ENCODE measurements at regions not wholly inside any gene's neighbourhood (a gene's known extent, or its start where the extent isn't known, plus 50 kb on each side); places are given as distances from the start of the nearest gene placed in this dataset.

DNA sequence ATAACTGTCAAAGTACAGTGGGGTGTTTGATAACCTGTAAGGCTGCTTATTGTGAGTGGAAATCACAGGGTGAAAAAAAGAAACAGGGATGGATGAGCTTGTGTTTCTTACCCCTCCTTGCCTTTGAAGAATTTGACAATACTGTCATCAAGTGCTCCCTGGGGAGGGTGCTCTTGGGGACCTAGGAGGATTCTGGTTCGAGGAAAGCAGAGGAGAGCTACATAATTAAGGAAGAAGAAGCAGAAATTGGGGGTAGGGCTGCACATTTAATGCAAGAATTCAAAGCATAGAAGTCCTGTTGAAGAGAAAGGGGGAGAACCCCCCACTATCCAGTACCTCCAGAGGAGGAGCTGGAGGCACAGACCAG, 208.1 kb upstream of the PHYHIPL start:
- DNase-seq (ENCODE audit: low read depth in 2 of 3, low spot score in 2 of 3), result no peak

DNA sequence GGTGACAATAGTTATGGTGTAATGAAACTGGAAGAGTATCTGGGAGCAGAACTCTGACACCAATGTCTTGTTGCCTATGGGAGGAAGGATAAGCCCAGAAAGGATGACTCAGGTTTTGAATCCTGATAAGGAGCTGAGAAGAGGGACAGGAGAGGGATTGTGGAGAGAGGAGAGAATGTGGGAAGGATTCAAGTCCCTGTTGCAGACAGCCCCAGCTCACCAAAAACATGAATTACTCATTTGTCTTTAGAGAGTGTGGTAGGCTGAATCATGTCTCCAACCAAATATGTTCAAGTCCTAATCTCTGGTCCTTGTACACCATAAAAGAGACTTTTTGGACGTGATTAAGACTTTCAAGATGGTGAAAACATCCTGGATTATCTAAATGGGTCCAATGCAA, 206.9 kb upstream of the PHYHIPL start:
- DNase-seq (ENCODE audit: low read depth in 2 of 3, low spot score in 2 of 3), result no peak

- no peak for DNase-seq (ENCODE audit: low read depth in 2 of 3, low spot score in 2 of 3)
Observed at GRCh38 chr10:58970160-58970915, 206.1 kb upstream of the PHYHIPL start.

DNA sequence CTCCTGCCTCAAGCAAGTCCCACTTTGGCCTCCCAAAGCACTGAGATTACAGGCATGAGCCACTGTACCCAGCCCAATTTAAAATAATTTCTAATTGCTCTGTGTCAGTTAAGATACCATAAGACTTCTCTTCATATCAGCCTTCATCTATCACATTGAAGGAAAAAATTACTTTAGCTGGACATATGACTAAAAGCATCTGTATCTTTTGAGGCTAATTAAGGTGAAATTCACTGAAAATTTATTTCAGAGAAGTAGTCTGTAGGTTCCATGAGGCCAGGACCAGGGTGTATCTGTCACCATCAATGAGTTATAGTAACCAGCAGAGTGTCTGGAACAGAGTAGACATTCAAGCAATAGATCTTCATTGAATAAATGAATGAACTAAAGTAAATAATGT, 205.2 kb upstream of the PHYHIPL start:
- DNase-seq (ENCODE audit: low read depth in 2 of 3, low spot score in 2 of 3), result no peak

- DNase-seq (ENCODE audit: low read depth in 2 of 3, low spot score in 2 of 3), result no peak
Observed at GRCh38 chr10:58971796-58972491, 204.5 kb upstream of the PHYHIPL start.

DNA sequence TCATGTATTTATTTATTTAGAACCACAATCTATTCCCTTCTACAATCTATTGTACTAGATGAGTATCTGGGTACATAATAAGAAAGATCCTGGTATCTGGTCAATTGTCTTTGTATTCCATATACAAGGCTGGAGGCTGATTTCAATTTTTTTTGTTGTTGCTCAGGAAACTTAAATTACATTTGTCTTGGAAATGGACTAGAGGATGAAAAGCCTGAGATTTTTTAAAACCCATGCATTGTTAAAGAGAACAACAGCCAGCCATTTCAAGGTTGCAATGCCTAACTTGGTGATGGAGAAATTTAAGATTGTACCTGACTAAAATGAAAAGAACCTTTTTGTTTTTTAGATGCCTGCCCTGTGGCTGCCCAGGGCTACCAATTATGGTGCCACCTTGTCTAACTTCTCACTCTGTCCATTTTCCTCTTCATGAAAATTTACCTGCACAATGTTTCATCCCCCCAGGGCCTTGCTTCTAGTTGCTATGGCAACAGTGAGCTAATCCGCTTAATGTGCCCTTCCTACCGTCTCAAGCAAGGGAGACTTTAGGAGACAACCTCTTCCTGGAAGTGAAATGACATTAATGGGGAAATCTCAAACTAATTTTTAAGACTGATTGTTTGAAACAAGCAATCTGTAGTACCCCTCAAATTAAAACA, 203.7 kb upstream of the PHYHIPL start:
- DNase-seq (ENCODE audit: low read depth in 2 of 3, low spot score in 2 of 3), result no peak

GRCh38 chr10:58973235-58973595, 203.2 kb upstream of the PHYHIPL start:
- DNase-seq (ENCODE audit: low read depth in 2 of 3, low spot score in 2 of 3), result no peak

- DNase-seq (ENCODE audit: low read depth in 2 of 3, low spot score in 2 of 3), result no peak
Observed at GRCh38 chr10:58976254-58976653, 200.2 kb upstream of the PHYHIPL start.

GRCh38 chr10:58979711-58980110, 196.7 kb upstream of the PHYHIPL start:
- DNase-seq (ENCODE audit: low read depth in 2 of 3, low spot score in 2 of 3), result no peak

DNA sequence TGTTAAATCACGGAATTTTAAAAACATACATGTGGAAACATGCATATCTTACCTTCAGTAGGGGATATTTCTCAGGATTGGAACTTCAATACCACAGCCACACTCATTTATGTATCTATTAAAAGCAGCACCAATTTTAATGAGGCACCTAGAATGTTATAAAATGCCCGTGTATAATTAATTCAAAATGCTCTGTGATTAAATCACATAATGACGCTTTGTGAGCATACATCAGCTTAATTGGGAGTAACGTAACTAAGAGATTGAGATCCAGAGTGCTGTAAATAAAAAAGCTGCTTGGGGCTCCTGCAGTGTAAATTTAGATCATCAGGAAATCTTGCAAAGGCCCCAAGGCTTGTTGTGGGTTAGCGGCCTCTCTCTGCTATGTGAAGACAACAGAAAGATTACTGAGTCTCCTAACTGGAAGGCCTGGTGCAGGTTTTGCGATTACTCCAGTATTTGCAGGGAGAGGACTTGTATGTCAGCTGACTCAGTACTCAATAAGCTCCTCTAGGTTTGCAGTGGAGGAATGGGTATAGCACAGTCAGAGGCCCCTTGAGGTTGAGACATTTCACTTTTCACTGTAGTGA, 195.5 kb upstream of the PHYHIPL start:
- no peak for DNase-seq (ENCODE audit: low read depth in 2 of 3, low spot score in 2 of 3)

DNA sequence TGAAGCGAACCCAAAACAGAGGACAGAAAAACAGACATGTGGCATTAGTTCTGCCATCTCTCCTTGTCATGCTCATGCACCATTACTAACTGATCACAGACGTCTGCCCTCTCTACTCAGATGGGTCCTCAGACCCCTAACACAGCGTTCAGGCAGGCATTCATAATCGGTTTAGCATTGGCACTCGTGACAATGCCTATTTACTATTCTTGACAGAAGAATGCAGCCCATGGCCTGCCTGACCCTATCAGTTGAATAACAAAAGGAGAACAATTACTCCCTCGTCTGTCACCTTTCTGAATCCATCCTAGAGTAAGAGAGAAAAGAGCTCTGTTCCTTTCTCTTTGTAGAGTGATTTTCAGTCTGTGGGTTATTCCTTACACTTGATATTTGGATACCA, 194.6 kb upstream of the PHYHIPL start:
- DNase-seq (ENCODE audit: low read depth in 2 of 3, low spot score in 2 of 3), result no peak

DNA sequence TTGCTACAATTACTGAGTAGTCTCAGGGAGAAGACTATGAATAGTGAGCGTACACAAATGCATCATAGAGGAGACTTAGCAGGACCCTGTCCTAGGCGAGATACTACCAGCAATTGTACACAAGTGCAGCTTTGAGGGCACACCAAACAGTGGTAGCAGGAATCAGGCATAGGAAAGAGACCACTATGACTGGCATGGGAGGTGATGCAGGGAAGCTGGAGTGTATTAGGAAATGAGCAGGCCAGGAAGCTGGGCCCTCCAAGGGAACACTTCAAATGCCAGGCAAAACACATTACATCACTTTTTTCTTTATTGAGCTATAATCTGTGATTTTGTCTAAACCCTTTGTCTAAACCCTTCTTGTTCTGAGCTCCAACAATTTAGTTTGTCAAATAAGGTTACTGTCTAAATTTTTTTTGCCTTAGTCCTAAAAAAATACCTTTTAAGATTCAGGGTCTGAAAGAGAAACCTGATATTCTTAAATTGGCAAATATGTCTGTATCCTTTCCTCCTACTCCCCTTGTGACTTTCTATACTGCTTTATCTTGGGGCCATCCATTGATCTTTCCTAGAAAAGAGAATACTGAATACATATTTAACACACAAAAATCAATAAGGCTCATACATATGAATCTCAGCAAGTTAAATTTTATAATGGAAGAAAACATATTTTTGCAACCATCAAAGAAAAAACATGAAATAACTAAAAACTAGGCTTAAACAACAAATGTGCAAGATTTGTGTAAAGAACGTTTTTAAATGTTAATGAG, 193.8 kb upstream of the PHYHIPL start:
- DNase-seq (ENCODE audit: low read depth in 2 of 3, low spot score in 2 of 3), result no peak

DNA sequence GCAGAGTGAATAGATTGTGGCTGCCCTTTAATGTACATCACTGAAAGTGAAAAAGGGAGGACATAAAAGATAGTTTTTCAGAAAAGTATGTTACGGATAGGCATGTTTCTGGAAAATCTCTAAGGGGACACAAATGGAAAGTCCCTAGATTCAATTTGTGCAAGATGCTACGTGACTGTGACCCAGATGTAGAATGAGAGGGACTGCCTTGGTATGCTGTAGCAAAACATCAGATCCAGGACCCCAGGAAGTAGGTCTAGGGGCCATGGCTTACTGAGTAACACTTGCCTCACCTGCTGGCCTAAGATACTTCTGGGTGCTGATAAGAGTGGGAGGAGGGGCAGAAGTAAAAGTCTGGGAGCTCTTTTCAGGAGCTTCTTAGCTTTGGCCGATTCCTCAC, 191.2 kb upstream of the PHYHIPL start:
- DNase-seq (ENCODE audit: low read depth in 2 of 3, low spot score in 2 of 3), result no peak

GRCh38 chr10:58989486-58990039, 186.9 kb upstream of the PHYHIPL start:
- DNase-seq (ENCODE audit: low read depth in 2 of 3, low spot score in 2 of 3), result no peak

DNA sequence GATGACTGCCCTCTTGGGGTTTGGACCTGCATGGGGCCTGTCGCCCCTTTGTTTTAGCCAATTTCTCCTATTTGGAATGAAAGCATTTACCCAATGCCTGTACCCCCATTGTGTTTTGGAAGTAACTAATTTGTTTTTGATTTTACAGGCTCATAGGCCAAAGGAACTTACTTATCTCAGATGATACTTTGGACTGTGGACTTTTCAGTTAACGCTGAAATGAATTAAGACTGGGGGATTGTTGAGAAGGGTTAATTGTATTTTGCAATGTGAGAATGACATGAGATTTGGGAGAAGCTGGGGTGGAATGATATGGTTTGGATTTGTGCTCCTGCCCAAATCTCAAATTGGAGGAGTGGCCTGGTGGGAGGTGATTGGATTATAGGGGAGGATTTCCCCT, 185.8 kb upstream of the PHYHIPL start:
- DNase-seq (ENCODE audit: low read depth in 2 of 3, low spot score in 2 of 3), result no peak

DNA sequence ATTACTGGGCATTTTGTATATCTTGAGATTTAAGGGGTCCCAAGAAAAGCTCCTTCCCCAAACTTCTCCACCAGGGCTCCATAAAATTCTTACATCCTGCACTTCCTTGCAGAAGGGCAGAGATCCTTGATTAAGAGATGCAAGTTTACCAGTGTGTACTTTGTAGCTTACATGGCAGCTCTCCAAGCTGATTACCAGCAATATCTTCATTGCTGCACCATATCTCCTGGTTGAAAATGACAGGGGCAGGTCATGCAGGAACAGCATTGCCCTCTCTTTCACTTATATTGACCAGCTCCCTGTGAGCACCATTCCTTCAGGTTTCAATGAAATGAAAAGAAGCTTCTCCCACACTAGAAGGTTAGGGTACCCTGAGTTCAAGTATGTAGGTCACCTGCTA, 184.6 kb upstream of the PHYHIPL start:
- no peak for DNase-seq (ENCODE audit: low read depth in 2 of 3, low spot score in 2 of 3)

GRCh38 chr10:58992830-58993460, 183.5 kb upstream of the PHYHIPL start:
- no peak for DNase-seq (ENCODE audit: low read depth in 2 of 3, low spot score in 2 of 3)

GRCh38 chr10:58993480-58994221, 182.8 kb upstream of the PHYHIPL start:
- DNase-seq (ENCODE audit: low read depth in 2 of 3, low spot score in 2 of 3), result no peak

DNA sequence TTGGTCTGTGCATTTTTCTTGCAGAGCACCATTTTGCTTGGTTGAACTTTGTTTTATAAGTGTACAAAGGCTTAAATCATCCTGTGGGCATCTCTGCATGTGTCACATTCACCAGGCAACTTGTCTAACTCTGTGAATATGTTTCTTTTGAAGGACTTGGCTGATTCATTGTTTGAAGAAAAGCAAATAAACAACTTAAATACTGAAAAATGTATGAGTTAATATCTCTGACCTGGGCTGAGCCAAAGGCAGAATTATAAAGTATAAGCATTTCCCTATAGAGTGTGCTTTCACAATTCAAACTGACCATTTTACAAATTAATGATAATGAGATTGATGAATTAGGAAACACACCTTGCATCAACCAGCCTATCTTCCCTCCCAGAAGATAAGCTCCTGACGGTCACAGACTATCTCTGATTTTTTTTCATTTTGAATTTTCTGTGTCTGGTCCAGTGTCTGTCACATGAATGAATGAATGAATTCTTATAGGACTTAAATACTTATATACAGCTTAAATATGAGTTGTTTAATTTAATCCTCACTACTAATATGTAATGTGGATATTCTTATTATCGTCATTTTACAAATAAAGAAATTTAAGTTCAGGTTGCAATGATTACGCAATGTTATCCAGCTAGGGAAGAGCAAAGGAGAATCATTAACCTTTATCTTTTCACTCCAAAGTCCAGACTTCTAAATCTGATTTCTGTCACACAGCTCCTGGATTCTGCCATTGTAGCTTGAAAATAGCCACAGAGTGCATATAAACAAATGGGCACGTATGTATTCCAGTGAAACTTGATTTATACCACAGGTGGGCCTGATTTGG, 182.0 kb upstream of the PHYHIPL start:
- no peak for DNase-seq (ENCODE audit: low read depth in 2 of 3, low spot score in 2 of 3)

Data from hematopoietic multipotent progenitor cell (in vitro differentiated cells).